ENCODE measurements at regions not wholly inside any gene's neighbourhood (a gene's known extent, or its start where the extent isn't known, plus 50 kb on each side); places are given as distances from the start of the nearest gene placed in this dataset.

- ATAC-seq (no peak), DNase-seq (no peak)
- no peak overlapping the region for H3K27ac ChIP-seq
- no peaks in the 10 kb centered on the region for H3K27me3 ChIP-seq
- TF ChIP-seq POLR2A (IDR thresholded peaks at IDR 0.05) (no peak), CTCF (IDR thresholded peaks at IDR 0.05) (no peak)
- H3K9me3 ChIP-seq: no peaks in the 10 kb centered on the region
- H3K36me3 ChIP-seq (replicated peaks in 1 of 2; ENCODE audit: insufficient read depth in 1 of 2, low read depth in 2 of 2): no peaks in the 10 kb centered on the region
- no peaks in the 10 kb centered on the region for H3K4me1 ChIP-seq
- WGBS, 2 donors: 57 to 59% methylated on average over 4 of the region's 4 CpGs
- intact Hi-C loops (cut with DNase I): no loop called here
- H3K4me3 ChIP-seq: no peak overlapping the region
These were observed 354.6 kb upstream of the MAF start for GRCh38 chr16:79954921-79955705.

- ATAC-seq (no peak), DNase-seq (no peak)
- no peak overlapping the region for H3K4me3 ChIP-seq
- H3K4me1 ChIP-seq: no peaks in the 10 kb centered on the region
- no peak overlapping the region for H3K27ac ChIP-seq
- intact Hi-C loops (cut with DNase I): no loop called here
- H3K9me3 ChIP-seq: no peaks in the 10 kb centered on the region
- H3K36me3 ChIP-seq (replicated peaks in 1 of 2; ENCODE audit: insufficient read depth in 1 of 2, low read depth in 2 of 2): no peaks in the 10 kb centered on the region
- WGBS, 2 donors: 34 to 42% methylated on average over 3 of the region's 3 CpGs
- H3K27me3 ChIP-seq: no peaks in the 10 kb centered on the region
- TF ChIP-seq CTCF (IDR thresholded peaks at IDR 0.05) (no peak), POLR2A (IDR thresholded peaks at IDR 0.05) (no peak)
These were observed 350.6 kb upstream of the MAF start for GRCh38 chr16:79950932-79951719.

- intact Hi-C loops (cut with DNase I): no loop called here
- ATAC-seq: no peak
- no peak for DNase-seq
- Histone ChIP-seq H3K27me3 (no peaks in the 10 kb centered on the region), H3K27ac (no peak overlapping the region), H3K4me3 (no peak overlapping the region), H3K9me3 (no peaks in the 10 kb centered on the region), H3K36me3 (replicated peaks in 1 of 2; ENCODE audit: insufficient read depth in 1 of 2, low read depth in 2 of 2) (no peaks in the 10 kb centered on the region), H3K4me1 (no peaks in the 10 kb centered on the region)
- WGBS, 2 donors: 83 to 92% methylated on average over 1 of the region's 1 CpG
- no peak for TF ChIP-seq CTCF (IDR thresholded peaks at IDR 0.05)
- no peak for TF ChIP-seq POLR2A (IDR thresholded peaks at IDR 0.05)
These were observed 348.9 kb upstream of the MAF start for GRCh38 chr16:79949417-79949816.

- TF ChIP-seq POLR2A (IDR thresholded peaks at IDR 0.05) (no peak), CTCF (IDR thresholded peaks at IDR 0.05) (no peak)
- Histone ChIP-seq H3K36me3 (replicated peaks in 1 of 2; ENCODE audit: insufficient read depth in 1 of 2, low read depth in 2 of 2) (no peaks in the 10 kb centered on the region), H3K27me3 (no peaks in the 10 kb centered on the region), H3K4me3 (no peak overlapping the region), H3K9me3 (no peaks in the 10 kb centered on the region), H3K27ac (no peak overlapping the region), H3K4me1 (no peaks in the 10 kb centered on the region)
- intact Hi-C loops (cut with DNase I): no loop called here
- no peak for DNase-seq
- WGBS, 2 donors: 50 to 61% methylated on average over 3 of the region's 3 CpGs
- no peak for ATAC-seq
These were observed 347.2 kb upstream of the MAF start for GRCh38 chr16:79947771-79948170.
